Caco-2 (cell line): ENCODE measurements at regions not wholly inside any gene's neighbourhood (a gene's known extent, or its start where the extent isn't known, plus 50 kb on each side); places are given as distances from the start of the nearest gene placed in this dataset.

Source experiments
- BruUV-seq: library from RNA; stranded (reverse); fragments of 400-500 nt; replicated peaks from 2 replicates; lab custom pipeline; 2021; lab: Mats Ljungman, UMichigan
- CTCF ChIA-PET: fragments of 300-600 bp; sonication (Branson Sonifier 250); formaldehyde crosslinking; loops from one replicate; lab custom pipeline; 2022; ENCODE audit warnings: antibody characterized with exemption; lab: Charles Lee
- POLR2A ChIA-PET: fragments of 300-600 bp; sonication (Branson Sonifier 250); formaldehyde crosslinking; loops from one replicate; lab custom pipeline; 2022; ENCODE audit warnings: antibody characterized with exemption; lab: Charles Lee
- DNase-seq, 2 experiments: peaks; one replicate each; pipeline versions ENCODE4 v3.0.0 to v3.0.0-alpha.2; 2020 to 2022
- H3K27me3 ChIP-seq: replicated peaks from 2 replicates; pipeline ENCODE4 v1.6.0; 2011; ENCODE audit warnings: low read length; ENCODE audit not compliant: control insufficient read depth, insufficient read depth
- H3K36me3 ChIP-seq: 2 replicates; pipeline ENCODE4 v1.5.1; 2011; ENCODE audit warnings: low read length; ENCODE audit not compliant: control insufficient read depth, insufficient read depth
- H3K4me1 ChIP-seq: fragments of 250-450 bp; sonication (Bioruptor Pico); 2 replicates; pipeline ENCODE4 v1.5.1; 2020; ENCODE audit warnings: mild to moderate bottlenecking
- H3K4me3 ChIP-seq: 2 replicates; pipeline ENCODE4 v1.5.1; 2011; ENCODE audit warnings: low read depth, mild to moderate bottlenecking, control low read depth, low read length
- H3K9me3 ChIP-seq: fragments of 250-450 bp; sonication (Bioruptor Pico); 2 replicates; pipeline ENCODE4 v1.5.1; 2020; ENCODE audit warnings: mild to moderate bottlenecking, moderate library complexity
- H3K27ac Mint-ChIP-seq: one replicate; pipeline ENCODE4 v1.8.0; 2022; ENCODE audit warnings: mixed read lengths; ENCODE audit not compliant: unreplicated experiment
- H3K27me3 Mint-ChIP-seq: one replicate; pipeline ENCODE4 v1.8.0; 2022; ENCODE audit warnings: mixed read lengths; ENCODE audit not compliant: insufficient read depth, unreplicated experiment
- H3K36me3 Mint-ChIP-seq: one replicate; pipeline ENCODE4 v1.8.0; 2022; ENCODE audit warnings: mild to moderate bottlenecking, mixed read lengths; ENCODE audit not compliant: insufficient read depth, unreplicated experiment
- H3K4me1 Mint-ChIP-seq: one replicate; pipeline ENCODE4 v1.8.0; 2022; ENCODE audit warnings: low read depth, mixed read lengths; ENCODE audit not compliant: unreplicated experiment
- H3K4me3 Mint-ChIP-seq: one replicate; pipeline ENCODE4 v1.8.0; 2022; ENCODE audit warnings: mild to moderate bottlenecking, moderate library complexity, mixed read lengths; ENCODE audit not compliant: unreplicated experiment
- H3K9me3 Mint-ChIP-seq: one replicate; pipeline ENCODE4 v1.8.0; 2022; ENCODE audit warnings: mixed read lengths; ENCODE audit not compliant: unreplicated experiment
- intact Hi-C: fragments of 100-400 bp; cut with micrococcal nuclease; formaldehyde crosslinking; loops from one replicate; pipeline ENCODE4 v1.10.0; 2022; ENCODE audit not compliant: unreplicated experiment
- TF ChIP-seq, protein P1 (sequence below), 2 experiments: fragments of 200-600 bp in 1 of 2; IDR thresholded peaks; 1 replicate in 1 of 2; 2 replicates in 1 of 2; pipeline versions ENCODE4 v1.5.1 to v1.8.0; 2011 to 2022; ENCODE audit warnings: antibody characterized with exemption in 1 of 2, control low read depth in 1 of 2, inconsistent platforms in 1 of 2, low read depth in 1 of 2, low read length in 1 of 2, mild to moderate bottlenecking in 1 of 2, moderate library complexity in 1 of 2; ENCODE audit not compliant: insufficient read depth in 1 of 2, severe bottlenecking in 1 of 2, unreplicated experiment in 1 of 2

DNA sequence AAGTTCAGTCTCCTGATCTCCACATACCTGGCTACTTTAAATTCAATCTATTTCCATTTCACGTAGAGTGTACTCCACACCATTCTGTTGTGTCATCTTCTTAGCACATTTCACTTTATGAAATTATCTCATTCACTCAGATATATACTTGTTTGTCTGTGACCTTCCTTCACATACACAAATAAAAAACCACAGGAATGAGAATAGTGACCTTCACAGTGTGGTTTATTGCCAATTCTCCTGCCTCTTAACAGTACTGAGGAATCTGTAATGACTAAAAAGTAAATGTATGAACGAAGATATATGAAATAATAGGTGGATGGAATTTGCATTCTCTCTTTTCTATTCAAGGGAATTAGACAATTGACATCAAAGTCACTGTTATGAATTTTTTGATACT is 183.9 kb upstream of the PCDH7 start:
- H3K4me1 ChIP-seq, result 0 out of 2 replicates have a peak, but pooled peaks cover 7% of the 10 kb centered on the region
- no peaks in the 10 kb centered on the region for H3K36me3 ChIP-seq
- no peak for DNase-seq
- Mint-ChIP-seq H3K27me3 (no peaks in the 10 kb centered on the region), H3K4me3 (no peak overlapping the region), H3K4me1 (peaks cover 14% of the 10 kb centered on the region), H3K9me3 (no peaks in the 10 kb centered on the region), H3K36me3 (no peaks in the 10 kb centered on the region), H3K27ac (no peak overlapping the region)
- ChIA-PET POLR2A (no interaction called here), CTCF (no interaction called here)
- intact Hi-C loops, result no loop called here
- TF ChIP-seq, protein P1, sequence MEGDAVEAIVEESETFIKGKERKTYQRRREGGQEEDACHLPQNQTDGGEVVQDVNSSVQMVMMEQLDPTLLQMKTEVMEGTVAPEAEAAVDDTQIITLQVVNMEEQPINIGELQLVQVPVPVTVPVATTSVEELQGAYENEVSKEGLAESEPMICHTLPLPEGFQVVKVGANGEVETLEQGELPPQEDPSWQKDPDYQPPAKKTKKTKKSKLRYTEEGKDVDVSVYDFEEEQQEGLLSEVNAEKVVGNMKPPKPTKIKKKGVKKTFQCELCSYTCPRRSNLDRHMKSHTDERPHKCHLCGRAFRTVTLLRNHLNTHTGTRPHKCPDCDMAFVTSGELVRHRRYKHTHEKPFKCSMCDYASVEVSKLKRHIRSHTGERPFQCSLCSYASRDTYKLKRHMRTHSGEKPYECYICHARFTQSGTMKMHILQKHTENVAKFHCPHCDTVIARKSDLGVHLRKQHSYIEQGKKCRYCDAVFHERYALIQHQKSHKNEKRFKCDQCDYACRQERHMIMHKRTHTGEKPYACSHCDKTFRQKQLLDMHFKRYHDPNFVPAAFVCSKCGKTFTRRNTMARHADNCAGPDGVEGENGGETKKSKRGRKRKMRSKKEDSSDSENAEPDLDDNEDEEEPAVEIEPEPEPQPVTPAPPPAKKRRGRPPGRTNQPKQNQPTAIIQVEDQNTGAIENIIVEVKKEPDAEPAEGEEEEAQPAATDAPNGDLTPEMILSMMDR (IDR thresholded peaks at IDR 0.05; ENCODE audit: insufficient read depth in 1 of 2, low read depth in 1 of 2, low read length in 1 of 2, severe bottlenecking in 1 of 2, unreplicated experiment in 1 of 2), result no peak
- H3K9me3 ChIP-seq, result no peaks in the 10 kb centered on the region
- H3K4me3 ChIP-seq, result no peak overlapping the region
- no peaks in the 10 kb centered on the region for H3K27me3 ChIP-seq
- no TSS peak for BruUV-seq

DNA sequence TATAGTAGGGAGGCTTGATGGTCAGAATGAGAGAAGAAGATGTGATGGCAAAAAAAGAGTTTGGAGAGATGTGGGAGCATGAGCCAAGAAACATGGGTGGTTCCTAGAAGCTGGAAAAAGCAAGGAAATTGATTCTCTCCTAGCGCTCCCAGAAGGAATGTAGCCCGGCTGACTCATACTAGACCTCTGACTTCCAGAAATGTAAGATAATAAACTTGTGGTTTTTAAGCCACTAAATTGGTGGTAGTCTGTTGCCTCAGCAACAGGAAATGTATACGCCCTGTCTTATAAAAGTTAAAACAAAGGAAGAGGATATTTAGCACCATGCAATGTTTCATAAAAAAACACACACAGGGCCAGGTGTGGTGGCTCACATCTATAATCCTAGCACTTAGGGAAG is 182.7 kb upstream of the PCDH7 start:
- no peaks in the 10 kb centered on the region for H3K27me3 ChIP-seq
- H3K4me3 ChIP-seq, result no peak overlapping the region
- no TSS peak for BruUV-seq
- TF ChIP-seq, protein P1 (IDR thresholded peaks at IDR 0.05; ENCODE audit: insufficient read depth in 1 of 2, low read depth in 1 of 2, low read length in 1 of 2, severe bottlenecking in 1 of 2, unreplicated experiment in 1 of 2), result no peak
- no peaks in the 10 kb centered on the region for H3K9me3 ChIP-seq
- DNase-seq, result peak in 1 of 2 experiments; percentile 9
- no peaks in the 10 kb centered on the region for H3K27me3 Mint-ChIP-seq
- no peaks in the 10 kb centered on the region for H3K36me3 ChIP-seq
- intact Hi-C loops, result no loop called here
- peaks cover 14% of the 10 kb centered on the region for H3K4me1 Mint-ChIP-seq
- no peaks in the 10 kb centered on the region for H3K9me3 Mint-ChIP-seq
- ChIA-PET CTCF (no interaction called here), POLR2A (no interaction called here)
- H3K27ac Mint-ChIP-seq, result no peak overlapping the region
- H3K36me3 Mint-ChIP-seq, result no peaks in the 10 kb centered on the region
- H3K4me1 ChIP-seq, result 0 out of 2 replicates have a peak, but pooled peaks cover 7% of the 10 kb centered on the region
- H3K4me3 Mint-ChIP-seq, result no peak overlapping the region

DNA sequence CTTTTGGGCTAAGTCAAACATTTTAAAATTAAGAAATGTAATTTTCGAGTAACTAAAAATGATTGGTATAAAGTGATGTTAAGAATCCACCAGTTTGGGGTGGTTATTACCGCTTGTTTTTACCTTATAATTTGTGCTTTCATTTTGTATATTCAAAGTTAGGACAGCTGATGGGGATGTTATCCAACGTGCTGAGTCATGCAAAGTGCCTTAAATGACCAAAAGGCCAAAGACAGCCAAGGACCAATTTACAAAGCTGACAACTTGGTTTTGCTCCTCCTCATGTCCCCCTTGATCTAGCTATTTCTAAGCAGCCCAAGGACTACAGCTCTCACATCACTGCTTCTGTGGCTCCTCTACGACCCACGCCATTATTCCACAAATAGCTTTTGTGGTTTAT is 181.4 kb upstream of the PCDH7 start:
- intact Hi-C loops, result no loop called here
- ChIA-PET POLR2A (no interaction called here), CTCF (no interaction called here)
- H3K4me1 ChIP-seq, result 0 out of 2 replicates have a peak, but pooled peaks cover 7% of the 10 kb centered on the region
- no peaks in the 10 kb centered on the region for H3K27me3 Mint-ChIP-seq
- H3K27me3 ChIP-seq, result no peaks in the 10 kb centered on the region
- no peak overlapping the region for H3K4me3 ChIP-seq
- no peak overlapping the region for H3K27ac Mint-ChIP-seq
- DNase-seq, result no peak
- H3K9me3 Mint-ChIP-seq, result no peaks in the 10 kb centered on the region
- no peaks in the 10 kb centered on the region for H3K9me3 ChIP-seq
- H3K4me1 Mint-ChIP-seq, result peaks cover 14% of the 10 kb centered on the region
- no peaks in the 10 kb centered on the region for H3K36me3 ChIP-seq
- no TSS peak for BruUV-seq
- TF ChIP-seq, protein P1 (IDR thresholded peaks at IDR 0.05; ENCODE audit: insufficient read depth in 1 of 2, low read depth in 1 of 2, low read length in 1 of 2, severe bottlenecking in 1 of 2, unreplicated experiment in 1 of 2), result no peak
- no peak overlapping the region for H3K4me3 Mint-ChIP-seq
- H3K36me3 Mint-ChIP-seq, result no peaks in the 10 kb centered on the region
